ENCODE measurements at regions not wholly inside any gene's neighbourhood (a gene's known extent, or its start where the extent isn't known, plus 50 kb on each side); places are given as distances from the start of the nearest gene placed in this dataset.

DNA sequence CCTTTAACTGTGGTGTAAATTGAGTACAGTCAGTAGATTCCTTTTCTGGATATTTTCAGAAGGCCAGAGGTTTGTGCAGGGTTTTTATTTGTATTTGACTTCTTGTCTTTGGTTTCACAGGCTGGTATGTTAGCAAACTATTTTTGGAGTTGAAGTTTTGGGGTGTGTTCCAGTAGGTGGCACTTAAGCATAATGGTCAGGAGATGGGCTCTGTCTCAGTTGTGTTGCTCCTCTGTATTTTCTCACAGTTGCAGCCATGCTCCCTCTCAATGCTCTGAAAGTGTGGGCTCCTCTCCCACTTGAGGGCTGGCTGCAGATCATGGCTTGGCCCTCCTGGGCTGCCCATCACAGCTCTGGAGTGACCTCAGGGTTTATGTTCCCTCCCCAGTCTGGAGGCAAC, 267.0 kb upstream of the PCSK5 start:
- no peak for DNase-seq

DNA sequence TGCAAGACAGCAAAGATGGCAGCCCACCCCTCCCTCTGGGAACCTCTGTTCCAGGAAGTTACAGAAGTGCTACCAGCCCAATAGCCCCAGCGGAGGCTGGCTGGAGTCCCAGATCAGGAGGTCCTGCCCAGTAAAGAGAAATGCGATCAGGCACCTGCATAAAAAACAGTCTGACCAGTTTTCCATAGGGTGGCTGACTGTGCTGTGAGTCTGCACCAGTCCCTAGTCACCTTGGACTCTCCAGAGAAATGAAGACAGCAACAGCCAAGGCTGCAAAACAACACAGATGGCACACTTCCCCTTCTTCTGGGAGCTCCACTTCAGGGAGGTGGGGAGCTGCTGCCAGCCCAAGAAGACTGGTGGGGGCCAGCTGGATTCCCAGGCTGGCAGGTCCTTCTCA, 265.5 kb upstream of the PCSK5 start:
- DNase-seq = peak in 2 of 4 experiments; percentile 27 to 28

DNA sequence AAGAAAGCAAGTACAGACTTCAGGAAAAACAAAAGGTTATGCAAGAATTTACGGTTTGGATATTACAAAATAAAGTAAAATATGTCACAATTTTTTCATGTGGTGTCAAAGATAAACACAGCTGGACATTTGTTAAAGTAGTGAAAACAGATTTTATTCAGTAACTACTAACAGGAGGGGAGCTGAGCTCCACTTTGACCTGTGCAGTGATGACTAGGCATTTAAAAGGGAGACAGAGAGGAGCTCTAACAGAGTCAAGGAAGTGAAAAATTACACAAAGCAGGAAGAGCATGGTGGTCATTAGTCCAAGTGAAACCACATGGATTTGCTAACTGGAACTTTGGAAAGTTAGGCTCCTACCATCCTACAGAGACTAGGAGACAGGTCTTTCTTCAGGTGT, 263.6 kb upstream of the PCSK5 start:
- peak in 1 of 4 experiments; percentile 22 for DNase-seq

DNA sequence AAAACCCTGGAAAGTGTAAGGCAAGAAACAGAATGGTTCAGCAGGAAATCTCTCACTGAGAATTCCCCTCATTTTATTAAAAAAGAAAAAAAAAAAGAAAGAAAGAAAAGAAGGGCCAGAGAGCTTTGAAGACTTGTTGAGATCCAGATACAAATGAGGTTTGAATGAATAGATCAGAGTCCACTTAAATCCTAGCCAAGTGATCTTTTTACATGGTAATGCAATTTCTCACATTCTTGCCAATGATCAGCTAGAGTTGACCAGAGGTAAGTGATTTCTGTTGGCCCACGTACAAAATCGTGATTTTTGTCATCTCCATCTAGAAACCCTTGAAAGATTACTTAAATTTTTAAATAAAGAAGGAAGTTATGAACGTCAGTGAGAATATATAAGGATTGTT, 261.5 kb upstream of the PCSK5 start:
- DNase-seq = no peak

DNA sequence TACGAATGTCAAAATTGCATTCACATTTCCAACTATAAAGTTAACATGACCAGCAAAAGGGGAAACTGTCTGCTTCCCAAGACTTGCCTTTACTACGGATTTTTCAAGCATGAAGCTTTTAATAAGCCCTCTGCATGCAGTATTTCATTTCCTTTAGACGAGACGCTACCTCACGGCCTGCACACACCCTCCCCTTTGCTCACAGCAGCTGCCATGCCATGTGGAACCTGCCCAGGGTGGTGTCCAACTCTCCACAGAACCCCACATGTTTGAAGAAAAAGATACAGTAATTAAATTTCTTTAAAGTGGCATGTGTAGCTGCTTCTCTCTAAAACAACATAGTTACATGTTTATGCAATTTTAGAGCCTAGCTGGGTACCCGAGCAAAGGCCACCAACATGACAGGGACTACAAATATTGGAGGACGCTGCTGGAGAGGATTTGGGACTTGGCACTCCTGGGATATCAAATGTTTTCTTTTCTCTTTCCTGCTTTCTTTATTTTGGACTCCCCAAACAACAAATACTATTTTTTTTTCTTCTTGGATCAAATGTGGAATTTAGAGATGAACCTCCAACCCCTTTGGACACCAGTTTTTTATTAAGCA, 256.9 kb upstream of the PCSK5 start:
- no peak for DNase-seq

DNA sequence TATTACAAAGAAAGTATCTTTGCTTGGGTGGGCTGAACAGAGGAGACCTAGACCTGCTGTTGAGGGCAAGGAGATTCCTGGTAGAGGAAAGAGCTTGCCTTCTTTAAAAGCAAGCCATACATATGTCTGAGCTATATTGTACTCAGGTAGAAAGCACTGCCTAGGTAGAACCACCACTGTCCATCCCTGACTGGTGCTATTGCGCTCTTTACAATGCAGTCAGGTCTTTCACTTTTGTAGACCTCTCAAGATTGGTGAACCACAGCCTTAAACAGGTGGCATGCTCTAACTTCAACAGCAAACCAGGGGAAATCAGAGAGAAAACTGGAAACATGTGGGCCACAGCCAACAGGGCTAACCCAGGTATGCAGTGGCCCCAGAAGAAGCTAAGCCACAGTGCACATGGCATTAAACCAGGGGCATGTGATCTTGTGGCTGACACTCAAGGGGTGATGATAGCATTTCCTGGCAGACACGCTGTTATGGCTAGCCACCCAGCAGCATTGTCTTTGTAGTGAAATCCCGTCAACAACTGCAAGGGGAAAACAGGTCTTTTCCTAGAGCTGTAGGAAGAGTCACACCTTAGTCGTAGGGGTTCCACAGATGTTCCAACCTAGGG, 253.9 kb upstream of the PCSK5 start:
- no peak for DNase-seq

DNA sequence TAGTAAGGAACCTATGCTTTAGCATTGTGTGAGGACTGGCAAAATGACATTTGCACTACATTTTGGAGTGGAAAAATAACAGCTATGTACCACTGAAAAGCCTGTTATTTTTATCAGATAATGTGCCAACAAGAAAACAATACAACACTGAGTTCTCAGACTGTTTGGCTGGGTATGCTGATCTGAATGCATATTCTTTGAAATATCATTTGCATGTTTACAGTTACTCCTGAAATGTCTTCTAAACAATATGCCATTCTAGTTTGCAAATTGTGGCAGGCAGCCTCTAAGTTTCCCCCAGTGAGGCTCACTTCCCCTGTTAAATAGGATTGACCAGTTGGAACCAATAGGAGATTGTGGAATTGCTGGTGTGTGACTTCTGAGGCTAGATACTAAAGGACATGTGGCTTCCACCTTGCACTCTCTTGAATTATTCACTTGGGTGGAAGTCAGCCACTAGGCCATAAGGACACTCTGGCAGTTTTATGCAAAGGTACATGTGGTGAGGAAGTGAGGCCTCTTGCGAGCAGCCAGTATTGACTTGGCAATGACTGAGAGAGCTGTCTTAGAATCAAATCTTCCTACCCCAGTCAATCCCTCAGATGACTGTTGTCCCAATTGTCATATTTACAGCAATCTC, 250.4 kb upstream of the PCSK5 start:
- DNase-seq = no peak

DNA sequence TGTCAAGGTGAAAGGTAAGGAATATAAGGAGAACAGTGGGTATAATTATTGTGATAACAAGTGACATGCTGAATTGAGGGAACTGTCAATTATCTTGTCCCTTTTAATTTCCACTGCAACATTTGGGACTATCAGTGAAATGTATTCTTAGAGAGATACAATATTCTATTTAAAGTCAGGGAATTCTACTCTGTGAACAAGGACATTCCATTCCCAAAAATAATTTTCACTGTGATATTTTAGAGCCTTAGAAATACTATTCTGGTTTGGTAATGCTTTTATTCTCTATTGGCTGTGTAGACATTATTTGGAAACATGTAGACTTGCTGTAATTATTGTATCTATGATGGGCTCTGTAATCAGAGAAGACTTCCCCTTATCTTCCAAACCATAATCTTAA, 248.0 kb upstream of the PCSK5 start:
- no peak for DNase-seq

DNA sequence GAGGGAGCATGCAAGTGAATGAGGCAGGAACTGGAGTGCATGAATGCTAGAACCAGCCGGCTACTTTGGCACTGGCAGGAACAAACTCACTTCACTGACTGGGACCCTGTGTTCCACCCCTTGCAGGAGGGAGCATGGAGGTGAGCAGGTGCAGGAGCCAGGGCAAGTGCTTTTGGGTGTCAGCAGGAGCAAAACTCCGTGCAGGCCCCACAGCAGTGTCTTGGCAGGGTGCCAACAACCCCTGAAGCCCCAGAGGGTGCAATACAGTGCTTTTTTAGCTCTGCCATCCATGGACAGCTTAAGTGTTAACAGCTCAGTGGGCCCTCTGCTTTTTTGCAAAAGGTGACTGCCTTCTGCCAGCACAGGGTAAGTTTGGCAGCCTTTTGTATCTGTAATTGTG, 245.8 kb upstream of the PCSK5 start:
- DNase-seq = no peak

DNA sequence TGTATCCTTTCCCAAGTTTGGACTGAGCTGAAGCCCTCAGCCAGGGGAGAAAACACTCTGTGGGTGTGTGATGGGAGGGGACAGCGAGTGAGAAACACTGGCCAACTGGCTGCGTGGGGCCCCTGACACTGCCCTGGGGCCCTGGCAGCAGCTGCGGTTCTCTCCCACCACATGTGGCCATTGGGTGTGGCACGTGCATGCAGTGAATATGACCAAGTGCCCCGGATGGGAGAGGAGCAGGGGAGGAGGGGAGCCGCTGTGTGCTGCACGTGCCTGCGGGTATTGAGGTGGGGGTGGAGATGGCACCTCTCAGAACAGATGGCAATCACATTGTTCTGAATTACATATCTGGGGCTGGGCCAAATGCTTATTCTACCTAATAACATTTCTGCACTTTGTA, 242.4 kb upstream of the PCSK5 start:
- DNase-seq = no peak

DNA sequence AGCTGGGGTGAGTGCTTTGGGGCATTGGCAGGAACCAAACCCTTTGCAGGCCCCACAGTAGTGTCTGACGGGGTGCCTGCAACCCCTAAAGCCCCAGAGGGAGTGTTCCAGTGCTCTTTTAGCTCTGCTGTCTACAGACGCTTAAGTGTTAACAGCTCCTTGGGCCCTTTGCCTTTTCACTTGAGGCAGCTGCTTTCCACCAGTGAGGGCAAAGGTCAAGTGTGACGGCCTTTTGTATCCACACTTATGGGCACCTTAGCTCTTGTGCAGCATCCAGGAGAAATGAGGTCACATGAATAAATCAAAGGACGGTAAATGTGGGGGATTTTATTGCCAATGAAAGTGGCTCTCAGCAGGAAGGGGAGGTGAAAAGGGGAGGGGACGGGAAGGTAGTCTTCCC, 241.4 kb upstream of the PCSK5 start:
- no peak for DNase-seq

DNA sequence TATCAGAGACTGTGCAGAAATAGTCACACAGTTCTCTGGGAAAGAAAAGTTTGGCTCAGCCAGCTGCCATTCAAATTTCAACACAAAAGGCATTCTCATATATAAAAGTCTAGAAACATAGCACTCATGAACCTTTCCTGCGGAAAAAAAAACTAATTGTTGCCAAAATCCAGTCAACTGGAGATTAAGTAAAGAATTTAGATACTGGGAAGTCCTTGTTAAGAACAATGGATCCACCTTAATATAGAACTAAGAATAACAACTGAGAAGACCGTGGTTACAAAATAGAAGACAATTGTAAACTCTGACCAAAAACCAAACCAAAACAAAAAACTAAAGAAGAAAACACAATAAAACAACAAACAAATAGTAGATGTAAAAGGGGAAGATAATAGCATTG, 238.8 kb upstream of the PCSK5 start:
- no peak for DNase-seq

DNA sequence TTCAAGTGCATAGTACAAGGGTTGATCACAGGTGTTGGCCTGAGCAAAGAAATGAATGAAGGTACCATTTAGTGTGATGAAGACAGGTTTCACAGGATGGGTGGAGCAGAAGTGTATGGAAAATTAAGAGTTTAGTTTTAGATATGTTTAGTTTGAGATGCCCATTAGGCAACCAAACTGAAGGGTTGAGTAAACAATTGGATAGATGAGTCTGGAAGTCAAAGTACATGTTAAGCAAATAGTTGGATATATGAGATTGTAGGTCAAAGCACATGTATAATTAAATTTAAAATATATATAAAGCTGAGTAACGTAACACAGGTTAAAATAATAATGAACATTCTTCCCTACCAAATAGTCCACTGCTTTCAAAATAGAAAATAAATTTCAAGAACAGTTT, 237.1 kb upstream of the PCSK5 start:
- DNase-seq = no peak

DNA sequence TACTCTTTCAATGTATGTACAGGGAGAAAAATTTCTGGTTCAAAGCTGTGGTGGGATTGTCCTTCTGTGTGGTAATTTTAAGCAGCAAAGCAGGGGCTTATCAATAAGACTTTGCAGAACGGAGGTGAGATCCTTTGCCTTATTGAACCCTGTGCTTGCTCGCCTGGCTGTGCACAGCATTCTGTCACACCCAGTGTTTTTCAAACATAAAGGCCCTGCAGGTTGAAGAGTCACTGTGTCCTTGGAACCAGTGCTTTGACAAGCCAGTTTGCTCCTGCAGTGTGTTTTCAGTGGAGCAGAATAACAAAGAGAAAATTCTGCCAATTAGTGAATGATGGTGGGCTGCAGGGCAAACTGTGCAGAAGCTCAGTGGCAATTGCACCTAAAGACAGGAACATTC, 236.7 kb upstream of the PCSK5 start:
- DNase-seq = no peak

DNA sequence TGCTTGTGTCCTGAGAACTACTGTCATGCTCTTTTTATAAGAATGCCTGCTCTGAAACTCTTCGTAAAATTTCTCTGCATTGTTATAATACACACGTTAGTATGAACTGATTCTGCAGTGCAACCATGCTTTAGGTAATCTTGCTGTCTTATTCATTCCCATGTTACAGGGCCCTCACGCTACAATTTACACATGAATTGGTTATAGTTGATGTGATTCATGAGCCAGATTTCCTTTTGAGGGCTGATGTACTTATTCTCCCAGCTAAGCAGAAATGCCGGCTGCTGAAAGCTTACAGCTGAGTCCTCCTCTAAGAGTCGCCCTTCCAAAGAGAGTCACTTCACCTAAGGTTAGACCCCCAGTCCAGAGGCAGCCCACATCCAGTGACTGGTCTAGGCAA, 233.5 kb upstream of the PCSK5 start:
- DNase-seq = no peak

DNA sequence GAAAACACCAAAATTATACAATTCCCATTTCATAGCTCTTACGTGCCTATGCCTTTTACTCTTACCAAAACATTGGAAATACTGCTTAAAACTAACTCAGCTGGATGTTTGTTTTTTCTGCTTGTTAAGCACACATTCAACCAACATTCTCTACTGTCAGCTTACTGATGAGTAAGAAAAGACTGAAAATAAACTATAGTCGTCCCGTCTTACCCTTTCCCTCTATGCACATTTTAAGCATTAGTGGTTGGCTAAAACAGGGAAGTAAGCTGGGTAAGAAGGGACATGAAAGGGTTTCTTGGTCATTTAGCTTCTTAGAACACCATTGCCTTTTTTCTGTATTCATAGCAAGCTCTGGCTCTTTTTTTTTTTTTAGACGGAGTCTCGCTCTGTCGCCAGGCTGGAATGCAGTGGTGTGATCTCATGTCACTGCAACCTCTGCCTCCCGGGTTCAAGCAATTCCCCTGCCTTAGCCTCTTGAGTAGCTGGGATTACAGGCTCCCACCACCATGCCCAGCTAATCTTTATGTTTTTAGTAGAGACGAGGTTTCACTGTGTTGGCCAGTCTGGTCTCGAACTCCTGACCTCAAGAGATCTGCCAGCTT, 232.1 kb upstream of the PCSK5 start:
- no peak for DNase-seq

DNA sequence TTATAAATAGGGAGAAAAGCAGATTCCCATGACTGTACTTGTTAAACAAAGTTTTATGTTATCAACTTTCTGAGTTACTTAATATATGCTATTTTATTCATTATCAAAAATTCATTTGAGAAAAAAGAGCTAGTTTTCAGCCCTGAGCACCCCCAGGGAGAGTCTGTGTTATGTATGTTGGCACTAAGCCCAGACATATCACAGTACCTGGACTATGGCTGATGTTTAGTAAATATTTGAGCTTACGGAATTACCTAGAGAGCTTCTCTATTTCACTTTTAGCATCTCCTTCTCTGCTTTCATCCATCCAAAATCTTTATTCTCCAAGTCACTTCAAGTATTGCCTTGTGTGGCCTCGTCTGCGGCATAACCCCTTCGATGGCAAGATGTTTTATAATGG, 225.9 kb upstream of the PCSK5 start:
- no peak for DNase-seq

DNA sequence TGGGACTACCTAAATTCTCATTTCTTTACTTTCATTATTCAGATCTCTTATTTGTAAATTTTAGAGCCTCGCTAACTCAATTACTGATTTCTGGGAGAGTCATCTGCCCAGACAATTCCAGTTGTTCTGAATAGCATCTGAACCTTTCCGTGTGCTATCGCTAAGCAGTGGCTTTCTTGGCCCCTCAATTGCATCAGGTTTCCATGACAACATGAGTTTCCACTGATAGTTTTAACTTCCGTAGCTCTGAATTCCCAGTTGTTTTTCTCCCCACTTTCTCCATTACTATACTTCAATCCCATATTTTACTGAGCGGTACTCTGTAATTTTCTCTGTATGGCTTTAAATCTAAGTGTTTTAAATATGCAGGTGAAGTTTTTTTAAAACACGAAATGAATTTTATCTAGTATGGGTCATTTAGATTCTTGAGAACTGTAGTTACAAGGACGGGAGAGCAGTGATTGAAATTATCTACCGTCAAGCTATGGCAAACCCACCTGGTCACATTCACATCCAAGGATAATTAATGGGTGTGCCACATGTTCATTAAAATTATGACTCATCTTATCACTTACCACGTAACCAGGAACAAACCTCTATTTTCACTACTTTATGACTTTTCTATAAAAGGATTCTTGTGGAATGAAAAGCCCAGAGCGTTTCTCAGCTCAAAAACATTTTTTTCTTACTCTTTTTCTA, 223.5 kb upstream of the PCSK5 start:
- no peak for DNase-seq

DNA sequence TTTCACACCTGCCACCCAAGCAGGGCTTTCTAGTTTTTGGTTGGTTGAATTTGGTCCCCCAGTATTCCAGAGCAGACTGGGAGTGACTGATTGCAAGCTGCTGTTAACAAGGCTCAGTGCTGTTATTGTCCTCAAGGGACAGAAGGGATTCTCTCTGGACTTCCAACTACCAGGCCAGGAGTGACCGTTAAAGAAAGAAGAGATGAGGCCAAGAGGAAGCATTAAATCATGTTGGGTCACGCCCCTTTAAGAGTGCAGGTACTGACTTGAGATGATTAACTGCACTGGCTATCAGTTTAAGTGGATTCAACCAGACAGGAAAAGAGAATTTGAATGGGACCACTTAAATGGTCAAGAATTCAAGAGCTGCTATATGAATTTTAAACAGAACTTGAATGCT, 220.8 kb upstream of the PCSK5 start:
- no peak for DNase-seq

DNA sequence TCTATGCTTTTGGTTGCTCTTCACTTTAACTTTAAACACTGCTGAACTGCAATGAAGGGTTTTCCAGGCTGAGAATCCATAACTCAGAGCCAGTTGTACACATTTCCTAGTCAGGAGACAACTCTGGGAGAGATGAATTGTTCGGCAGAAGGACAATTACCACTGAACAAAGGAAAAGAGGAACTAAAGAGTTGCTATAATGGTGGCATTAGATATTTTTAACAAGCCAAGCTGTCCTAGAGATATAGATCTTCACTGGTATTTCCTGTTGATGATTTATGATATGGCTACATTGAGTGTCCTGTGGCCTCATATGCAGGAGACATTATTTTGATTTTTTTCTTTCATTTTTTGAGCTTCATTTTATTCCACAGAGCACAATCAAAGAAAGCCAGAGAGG, 219.1 kb upstream of the PCSK5 start:
- no peak for DNase-seq

DNA sequence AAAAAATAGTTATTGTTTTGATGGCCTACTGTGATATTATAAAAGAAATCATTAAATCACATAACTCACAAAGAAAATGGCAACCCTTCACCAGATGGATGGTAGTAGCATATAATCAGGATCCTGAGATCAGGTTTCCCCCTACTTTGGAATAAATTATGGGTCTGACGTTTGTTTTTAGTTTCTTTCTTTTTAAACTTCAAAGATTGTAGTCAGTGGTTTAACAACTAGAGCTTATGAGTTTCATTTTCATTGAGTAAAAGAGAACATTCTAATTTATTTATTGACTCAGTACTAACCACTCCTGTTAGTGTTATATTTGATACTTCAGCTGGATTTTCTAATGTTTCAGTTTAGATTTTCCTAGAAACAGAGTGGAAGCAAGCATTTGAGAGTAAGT, 218.0 kb upstream of the PCSK5 start:
- no peak for DNase-seq

DNA sequence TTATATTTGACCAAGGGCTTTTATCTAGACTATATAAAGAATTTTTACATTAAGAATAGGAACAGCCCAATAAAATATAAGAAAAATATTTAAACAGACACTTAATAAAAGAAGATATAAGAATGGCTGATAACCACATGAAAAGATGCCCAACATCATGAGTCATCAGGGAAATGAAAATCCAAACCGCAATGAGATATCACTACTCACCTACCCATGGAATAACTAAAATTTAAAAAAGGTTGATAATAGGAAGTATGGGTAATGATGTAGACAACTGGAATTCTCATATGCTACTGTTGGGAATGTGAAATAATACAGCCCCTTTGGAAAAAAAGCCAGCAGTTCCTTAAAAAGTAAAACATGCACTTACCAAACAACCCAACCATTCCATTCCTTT, 206.9 kb upstream of the PCSK5 start:
- no peak for DNase-seq

DNA sequence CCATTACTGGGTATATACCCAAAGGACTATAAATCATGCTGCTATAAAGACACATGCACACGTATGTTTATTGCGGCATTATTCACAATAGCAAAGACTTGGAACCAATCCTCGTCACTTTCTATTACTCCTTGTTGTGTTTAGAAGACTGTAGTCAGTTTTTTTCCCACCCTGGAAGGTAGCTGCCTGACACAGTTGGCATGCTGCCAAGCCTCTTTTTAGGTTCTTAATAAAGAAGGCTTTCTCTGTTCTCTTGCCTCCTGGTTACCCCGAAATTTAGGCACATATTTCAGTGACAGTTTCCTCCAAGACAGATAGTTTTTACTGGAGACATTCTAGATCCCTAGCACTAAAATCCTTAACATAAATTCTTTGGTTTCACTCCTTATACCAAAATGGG, 205.4 kb upstream of the PCSK5 start:
- DNase-seq = no peak
